Neural progenitor cell (in vitro differentiated cells): ENCODE measurements at regions not wholly inside any gene's neighbourhood (a gene's known extent, or its start where the extent isn't known, plus 50 kb on each side); places are given as distances from the start of the nearest gene placed in this dataset.
A peak's percentile ranks its signal among the peaks of the same experiment; 100 is the strongest.

ENCODE experiments used
- DNase-seq: peaks from one replicate; pipeline ENCODE4 v3.0.0-alpha.2; 2016; ENCODE audit warnings: low spot score
- H2AFZ ChIP-seq: fragments of 200-600 bp; sonication (generic); replicated peaks from 2 replicates; pipeline ENCODE4 v1.6.1; 2016; ENCODE audit warnings: antibody characterized with exemption
- H3F3A ChIP-seq: fragments of 200-600 bp; sonication (generic); 2 replicates; pipeline ENCODE4 v1.6.1; 2016; ENCODE audit warnings: antibody characterized with exemption, low read depth
- H3K27ac ChIP-seq: fragments of 200-600 bp; sonication (generic); 2 replicates; pipeline ENCODE4 v1.5.1; 2016; ENCODE audit warnings: mild to moderate bottlenecking
- H3K27me3 ChIP-seq: fragments of 200-600 bp; sonication (generic); 2 replicates; pipeline ENCODE4 v1.6.1; 2016; ENCODE audit warnings: mild to moderate bottlenecking, moderate library complexity
- H3K36me3 ChIP-seq: fragments of 200-600 bp; sonication (generic); 2 replicates; pipeline ENCODE4 v1.5.1; 2016
- H3K4me1 ChIP-seq: fragments of 200-600 bp; sonication (generic); 2 replicates; pipeline ENCODE4 v1.6.1; 2016; ENCODE audit warnings: mixed run types
- H3K4me2 ChIP-seq: fragments of 200-600 bp; sonication (generic); 2 replicates; pipeline ENCODE4 v1.6.1; 2016
- H3K4me3 ChIP-seq: fragments of 200-600 bp; sonication (generic); 2 replicates; pipeline ENCODE4 v1.5.1; 2016
- H3K79me2 ChIP-seq: fragments of 200-600 bp; sonication (generic); 2 replicates; pipeline ENCODE4 v1.6.1; 2016; ENCODE audit warnings: low read depth
- H3K9ac ChIP-seq: fragments of 200-600 bp; sonication (generic); 2 replicates; pipeline ENCODE4 v1.6.1; 2016
- H3K9me3 ChIP-seq: fragments of 200-600 bp; sonication (generic); 2 replicates; pipeline ENCODE4 v1.5.1; 2016; ENCODE audit warnings: low read depth
- H4K20me1 ChIP-seq: fragments of 200-600 bp; sonication (generic); 2 replicates; pipeline ENCODE4 v1.6.1; 2016; ENCODE audit warnings: low read depth
- H3K27ac Mint-ChIP-seq: 3 replicates; pipeline ENCODE4 v1.8.0; 2021; ENCODE audit warnings: mixed read lengths
- H3K27me3 Mint-ChIP-seq: 2 replicates; pipeline ENCODE4 v1.8.0; 2022; ENCODE audit warnings: low read depth, mild to moderate bottlenecking, inconsistent platforms, moderate library complexity, mixed read lengths; ENCODE audit not compliant: insufficient read depth
- H3K36me3 Mint-ChIP-seq: 3 replicates; pipeline ENCODE4 v1.8.0; 2021; ENCODE audit warnings: mixed read lengths
- H3K4me1 Mint-ChIP-seq: 3 replicates; pipeline ENCODE4 v1.8.0; 2021; ENCODE audit warnings: mixed read lengths
- H3K4me3 Mint-ChIP-seq: 3 replicates; pipeline ENCODE4 v1.8.0; 2021; ENCODE audit warnings: mild to moderate bottlenecking, moderate library complexity, mixed read lengths
- H3K9me3 Mint-ChIP-seq: 3 replicates; pipeline ENCODE4 v1.8.0; 2020; ENCODE audit warnings: mixed read lengths
- EZH2 ChIP-seq: fragments of 200-600 bp; sonication (generic); IDR thresholded peaks from 2 replicates; pipeline ENCODE4 v1.6.1; 2017; ENCODE audit warnings: antibody characterized with exemption, mild to moderate bottlenecking, moderate library complexity
- EZH2phosphoT487 ChIP-seq: fragments of 200-600 bp; sonication (generic); IDR thresholded peaks from 2 replicates; pipeline ENCODE4 v1.6.1; 2017; ENCODE audit warnings: antibody characterized with exemption
- TF ChIP-seq, protein P1 (sequence below): fragments of 200-600 bp; sonication (generic); IDR thresholded peaks from 2 replicates; pipeline ENCODE4 v1.5.1; 2017; ENCODE audit warnings: antibody characterized with exemption, mild to moderate bottlenecking

DNA sequence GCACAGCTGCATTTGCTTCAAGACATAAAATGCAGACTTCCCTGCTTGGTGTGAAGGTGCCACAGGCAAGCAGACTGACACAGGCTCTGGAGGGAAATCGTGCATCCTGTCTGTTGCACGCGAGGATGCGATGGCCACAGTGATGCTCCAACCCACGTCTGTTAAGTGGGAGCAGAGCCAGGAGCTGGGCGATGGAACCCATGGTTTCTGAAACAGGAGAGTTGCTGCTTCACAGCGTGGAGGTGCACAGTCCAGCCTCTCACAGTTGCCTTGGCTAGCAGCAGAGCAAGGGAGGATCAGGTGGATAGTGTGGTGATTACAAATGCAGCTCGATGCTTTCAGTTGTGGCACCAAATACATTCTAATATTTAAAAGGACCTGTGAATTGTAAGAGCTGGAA is 108.8 kb downstream of the TENT4A start:
- H3K4me3 Mint-ChIP-seq, result no peak overlapping the region
- no peak overlapping the region for H3K9ac ChIP-seq
- peaks cover 21% of the 10 kb centered on the region for H3K4me1 Mint-ChIP-seq
- TF ChIP-seq, protein P1, sequence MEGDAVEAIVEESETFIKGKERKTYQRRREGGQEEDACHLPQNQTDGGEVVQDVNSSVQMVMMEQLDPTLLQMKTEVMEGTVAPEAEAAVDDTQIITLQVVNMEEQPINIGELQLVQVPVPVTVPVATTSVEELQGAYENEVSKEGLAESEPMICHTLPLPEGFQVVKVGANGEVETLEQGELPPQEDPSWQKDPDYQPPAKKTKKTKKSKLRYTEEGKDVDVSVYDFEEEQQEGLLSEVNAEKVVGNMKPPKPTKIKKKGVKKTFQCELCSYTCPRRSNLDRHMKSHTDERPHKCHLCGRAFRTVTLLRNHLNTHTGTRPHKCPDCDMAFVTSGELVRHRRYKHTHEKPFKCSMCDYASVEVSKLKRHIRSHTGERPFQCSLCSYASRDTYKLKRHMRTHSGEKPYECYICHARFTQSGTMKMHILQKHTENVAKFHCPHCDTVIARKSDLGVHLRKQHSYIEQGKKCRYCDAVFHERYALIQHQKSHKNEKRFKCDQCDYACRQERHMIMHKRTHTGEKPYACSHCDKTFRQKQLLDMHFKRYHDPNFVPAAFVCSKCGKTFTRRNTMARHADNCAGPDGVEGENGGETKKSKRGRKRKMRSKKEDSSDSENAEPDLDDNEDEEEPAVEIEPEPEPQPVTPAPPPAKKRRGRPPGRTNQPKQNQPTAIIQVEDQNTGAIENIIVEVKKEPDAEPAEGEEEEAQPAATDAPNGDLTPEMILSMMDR, result no peak
- no peaks in the 10 kb centered on the region for H3K79me2 ChIP-seq
- H3K4me1 ChIP-seq, result peaks cover 12% of the 10 kb centered on the region
- no peaks in the 10 kb centered on the region for H3K9me3 ChIP-seq
- peaks cover 2% of the 10 kb centered on the region for H3K27me3 Mint-ChIP-seq
- no peaks in the 10 kb centered on the region for H3K36me3 ChIP-seq
- H3K4me2 ChIP-seq, result no peak overlapping the region
- H3K4me3 ChIP-seq, result no peak overlapping the region
- no peak for DNase-seq
- H2AFZ ChIP-seq, result no peak overlapping the region
- no peak overlapping the region for H3K27ac ChIP-seq
- H3K27me3 ChIP-seq, result no peaks in the 10 kb centered on the region
- peaks cover 14% of the 10 kb centered on the region for H3F3A ChIP-seq
- H3K9me3 Mint-ChIP-seq, result peaks cover 11% of the 10 kb centered on the region
- H3K27ac Mint-ChIP-seq, result no peak overlapping the region
- H4K20me1 ChIP-seq, result no peaks in the 10 kb centered on the region
- no peaks in the 10 kb centered on the region for H3K36me3 Mint-ChIP-seq

DNA sequence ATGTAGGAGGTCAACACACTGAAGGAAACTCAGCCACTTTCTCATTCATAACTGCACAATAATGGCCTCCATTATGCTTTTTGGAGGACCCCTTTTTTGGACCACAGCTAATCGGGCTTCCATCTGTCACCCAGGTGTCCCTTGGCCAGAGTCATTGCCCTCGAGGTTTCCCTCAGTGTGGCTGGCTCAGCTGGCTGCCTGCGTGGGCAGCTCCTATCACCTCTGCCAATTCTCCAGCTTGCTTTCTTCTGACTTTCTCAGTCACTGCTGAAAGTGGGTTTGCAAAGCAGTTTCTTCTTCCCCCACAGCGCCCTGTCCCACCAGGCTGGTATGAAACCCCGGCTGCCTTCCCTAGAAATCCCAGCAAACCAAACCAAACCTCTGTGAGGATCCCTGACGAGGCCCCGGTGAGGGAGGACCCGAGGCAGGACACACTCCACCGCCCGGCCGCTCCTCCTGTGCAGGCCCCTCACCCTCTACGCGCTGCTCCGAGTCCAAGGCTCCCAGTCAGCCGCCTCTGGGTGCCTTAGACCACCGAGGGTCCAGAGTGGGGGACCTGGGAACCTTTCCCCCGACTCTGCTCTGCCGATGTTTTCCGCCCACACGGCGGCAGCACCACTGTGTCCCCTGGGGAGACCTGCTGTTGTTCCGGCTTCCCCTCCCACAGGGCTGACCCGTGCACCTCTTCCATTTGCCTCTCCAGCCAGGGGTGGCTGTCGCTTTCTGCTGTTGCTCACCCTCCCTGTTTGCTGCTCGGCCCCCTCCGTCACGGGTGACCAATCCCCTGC is 109.5 kb downstream of the TENT4A start:
- TF ChIP-seq EZH2 (no peak), EZH2phosphoT487 (no peak)
- TF ChIP-seq, protein P1, result no peak
- Histone ChIP-seq H3K27ac (no peak overlapping the region), H2AFZ (peak overlapping the region; percentile 22)

DNA sequence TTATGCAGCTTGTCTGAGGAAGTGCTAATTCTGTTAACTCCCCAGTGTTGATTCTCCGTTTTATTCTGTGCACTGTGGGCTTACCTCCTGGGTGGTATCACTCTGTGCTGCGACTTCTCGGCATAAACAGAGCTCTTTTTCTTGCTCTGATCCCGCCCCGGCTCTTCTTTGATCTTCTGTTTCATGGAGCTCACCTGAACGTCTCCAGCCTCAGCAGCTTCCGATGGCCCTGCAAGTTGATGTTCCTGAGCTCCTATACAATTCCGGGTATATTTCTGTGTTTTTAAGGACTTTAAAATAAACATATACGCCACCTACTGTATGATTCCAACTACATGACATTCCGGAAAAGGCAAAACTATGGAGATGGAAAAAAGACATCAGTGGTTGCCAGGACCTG is 110.8 kb downstream of the TENT4A start:
- Histone ChIP-seq H3K27ac (no peak overlapping the region), H3K27me3 (no peaks in the 10 kb centered on the region), H3K9ac (no peak overlapping the region), H3K4me2 (no peak overlapping the region), H3F3A (peaks cover 4% of the 10 kb centered on the region), H3K4me1 (peaks cover 4% of the 10 kb centered on the region), H3K36me3 (no peaks in the 10 kb centered on the region), H3K79me2 (no peaks in the 10 kb centered on the region), H3K9me3 (no peaks in the 10 kb centered on the region), H3K4me3 (no peak overlapping the region), H2AFZ (no peak overlapping the region), H4K20me1 (no peaks in the 10 kb centered on the region)
- peaks cover 11% of the 10 kb centered on the region for H3K9me3 Mint-ChIP-seq
- H3K4me3 Mint-ChIP-seq, result no peak overlapping the region
- peaks cover 16% of the 10 kb centered on the region for H3K4me1 Mint-ChIP-seq
- H3K27ac Mint-ChIP-seq, result no peak overlapping the region
- H3K27me3 Mint-ChIP-seq, result peaks cover 2% of the 10 kb centered on the region
- no peaks in the 10 kb centered on the region for H3K36me3 Mint-ChIP-seq
- no peak for TF ChIP-seq EZH2
- TF ChIP-seq, protein P1, result no peak
- no peak for TF ChIP-seq EZH2phosphoT487
- DNase-seq, result no peak

More for the DNA sequence above, 109.5 kb downstream of the TENT4A start:
- Mint-ChIP-seq H3K9me3 (peaks cover 11% of the 10 kb centered on the region), H3K27me3 (peaks cover 2% of the 10 kb centered on the region), H3K4me3 (no peak overlapping the region), H3K4me1 (peaks cover 21% of the 10 kb centered on the region), H3K36me3 (no peaks in the 10 kb centered on the region), H3K27ac (peak overlapping the region; percentile 46)
- H3K4me3 ChIP-seq, result no peak overlapping the region
- H3K4me2 ChIP-seq, result no peak overlapping the region
- no peak overlapping the region for H3K9ac ChIP-seq
- no peaks in the 10 kb centered on the region for H3K9me3 ChIP-seq
- H3K36me3 ChIP-seq, result no peaks in the 10 kb centered on the region
- peaks cover 12% of the 10 kb centered on the region for H3K4me1 ChIP-seq
- no peaks in the 10 kb centered on the region for H3K79me2 ChIP-seq
- peaks cover 14% of the 10 kb centered on the region for H3F3A ChIP-seq
- DNase-seq, result no peak
- H4K20me1 ChIP-seq, result no peaks in the 10 kb centered on the region
- H3K27me3 ChIP-seq, result no peaks in the 10 kb centered on the region
